COR-L47 (cell line): ENCODE measurements at regions not wholly inside any gene's neighbourhood (a gene's known extent, or its start where the extent isn't known, plus 50 kb on each side); places are given as distances from the start of the nearest gene placed in this dataset.
A peak's percentile ranks its signal among the peaks of the same experiment; 100 is the strongest.
"Not testable (repeated sequence)": the region's sequence is repeated elsewhere in the genome, so short reads cannot be mapped to it uniquely, and the experiment has no call there.

Source experiments
- DNase-seq: peaks from one replicate; lab custom pipeline; 2025; lab: John Stamatoyannopoulos, UW

DNA sequence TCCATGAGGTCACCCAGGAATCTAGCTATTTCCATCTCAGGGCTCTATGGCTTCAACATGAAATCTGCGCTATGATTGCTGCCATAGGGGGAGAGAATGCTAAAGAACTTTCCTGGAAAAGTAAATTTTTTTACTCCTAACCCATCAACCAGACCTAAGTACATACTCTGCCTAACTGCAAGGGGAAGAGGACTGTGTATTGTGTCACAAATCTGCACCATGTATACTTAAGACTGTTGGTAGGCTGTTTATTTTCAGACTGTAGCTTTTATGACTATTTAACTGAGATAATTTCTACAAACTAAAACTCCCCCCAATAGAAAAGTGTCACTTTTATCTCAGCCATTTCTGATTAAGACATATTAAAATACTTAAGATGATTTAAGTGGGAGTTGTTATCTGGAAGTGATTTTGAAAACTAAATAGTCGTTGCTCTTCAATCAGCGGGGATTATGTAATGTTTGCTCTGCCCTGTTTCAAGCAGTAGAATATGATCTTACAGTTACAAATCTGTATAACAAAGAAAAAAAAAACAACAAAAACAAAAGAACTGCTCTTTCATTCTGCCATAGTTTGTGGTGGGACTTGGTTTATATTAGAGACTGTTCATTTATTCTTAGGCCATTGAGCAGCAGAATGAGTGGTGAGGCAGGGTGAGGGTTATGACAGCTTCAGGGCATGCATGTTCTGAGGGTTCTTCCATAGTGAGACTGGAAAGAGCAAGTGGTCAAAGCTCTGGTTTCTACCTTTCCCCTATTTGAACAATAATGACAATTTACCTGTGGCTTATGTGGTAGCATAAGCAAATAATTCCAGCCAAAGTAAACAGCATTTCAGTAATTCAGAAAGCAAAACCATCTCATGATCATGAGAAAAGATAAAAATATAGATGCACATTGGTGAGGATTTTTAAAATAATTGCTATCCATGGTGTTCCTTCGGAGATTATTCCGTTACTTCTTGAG is 126.3 kb upstream of the CEP162 start:
- DNase-seq = no peak

DNA sequence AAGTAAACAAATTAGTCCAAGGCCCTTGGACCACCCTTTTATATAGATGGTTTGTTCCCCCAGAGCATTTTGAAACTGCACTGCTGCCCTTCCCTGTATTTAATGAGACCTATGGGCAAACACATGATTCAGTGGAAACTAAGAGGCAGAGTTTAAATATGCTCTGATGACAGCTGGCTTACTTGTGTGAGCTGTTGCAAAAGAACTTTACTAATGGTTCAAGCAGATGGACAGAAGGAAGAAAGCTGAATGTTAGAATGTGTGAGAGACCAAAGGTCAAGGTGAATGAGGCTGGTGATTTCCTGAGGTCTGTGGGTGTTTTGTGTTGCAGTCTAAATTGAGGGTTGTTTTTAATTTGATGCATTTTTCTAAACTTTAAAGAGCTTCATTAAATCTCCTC is 123.0 kb upstream of the CEP162 start:
- DNase-seq = no peak

DNA sequence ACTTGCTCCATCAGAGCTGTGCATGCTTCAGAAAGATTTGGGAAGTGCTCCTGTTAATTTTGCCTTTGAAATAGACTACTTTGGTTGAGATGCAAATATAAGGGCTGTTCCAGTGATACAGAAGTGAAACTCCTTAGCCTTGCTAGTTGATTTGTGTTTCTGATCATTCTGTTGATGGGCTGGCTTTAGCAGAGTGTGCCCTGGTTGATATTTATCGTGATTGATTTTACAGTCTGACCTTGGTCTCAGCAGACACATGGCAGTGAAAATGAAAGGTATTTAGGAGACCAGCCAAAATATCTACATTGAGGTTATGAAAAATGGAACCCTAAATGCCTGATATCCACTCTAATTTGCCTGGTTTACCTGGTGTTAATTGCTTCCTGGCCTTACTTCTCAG is 122.1 kb upstream of the CEP162 start:
- DNase-seq = no peak

DNA sequence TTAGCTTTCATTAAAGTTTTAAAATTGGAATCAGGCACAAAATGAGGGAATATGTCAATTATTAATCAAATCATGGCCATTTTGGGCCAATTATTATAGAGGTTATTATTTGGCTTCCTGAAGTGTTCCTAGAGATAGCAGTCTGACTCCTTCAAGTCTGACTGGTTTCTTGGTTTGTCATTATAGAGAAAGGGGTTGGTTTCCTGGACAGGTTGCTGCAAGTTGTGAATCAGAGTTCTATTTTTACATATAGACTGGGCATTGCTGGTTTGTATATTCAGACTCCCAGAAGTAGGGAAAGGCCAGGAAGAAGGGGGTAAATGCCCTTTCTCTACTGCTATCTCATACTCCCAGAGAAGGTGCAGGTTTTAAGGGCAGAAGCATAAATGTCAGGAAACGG is 121.4 kb upstream of the CEP162 start:
- DNase-seq = no peak

DNA sequence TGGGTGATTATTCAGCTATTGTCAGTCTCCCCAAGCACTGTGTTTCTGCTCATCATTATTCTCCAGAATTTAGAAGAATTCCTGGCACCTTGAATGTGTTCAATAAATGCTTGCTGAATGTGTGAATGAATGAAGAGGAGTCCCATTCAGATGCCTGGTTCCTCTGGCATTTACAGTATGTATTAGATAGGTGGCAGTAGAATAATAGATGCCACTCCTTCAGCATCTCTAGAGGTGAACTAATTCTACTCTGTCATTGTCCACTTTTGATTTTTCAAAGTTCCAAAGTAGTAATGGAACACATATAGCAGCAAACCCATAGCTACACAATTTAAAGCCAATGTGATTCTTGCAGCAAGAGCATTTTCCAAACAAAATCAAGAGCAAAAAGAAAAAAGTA is 118.9 kb upstream of the CEP162 start:
- peak; percentile 22 for DNase-seq

DNA sequence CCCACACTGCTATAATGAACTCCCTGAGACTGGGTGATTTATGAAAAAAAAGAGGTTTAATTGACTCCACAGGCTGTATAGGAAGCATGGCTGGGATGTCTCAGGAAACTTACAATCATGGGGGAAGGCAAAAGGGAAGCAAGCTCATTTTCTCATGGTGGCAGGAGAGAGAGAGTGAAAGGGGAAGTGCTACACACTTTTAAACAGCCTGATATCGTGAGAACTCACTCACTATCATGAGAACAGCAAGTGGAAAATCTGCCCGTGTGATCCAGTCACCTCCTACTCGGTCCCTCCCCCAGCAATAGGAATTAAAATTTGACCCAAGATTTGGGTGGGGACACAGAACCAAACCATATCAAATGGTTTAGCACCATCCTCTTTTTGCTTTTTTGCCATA is 116.6 kb upstream of the CEP162 start:
- DNase-seq = no peak

DNA sequence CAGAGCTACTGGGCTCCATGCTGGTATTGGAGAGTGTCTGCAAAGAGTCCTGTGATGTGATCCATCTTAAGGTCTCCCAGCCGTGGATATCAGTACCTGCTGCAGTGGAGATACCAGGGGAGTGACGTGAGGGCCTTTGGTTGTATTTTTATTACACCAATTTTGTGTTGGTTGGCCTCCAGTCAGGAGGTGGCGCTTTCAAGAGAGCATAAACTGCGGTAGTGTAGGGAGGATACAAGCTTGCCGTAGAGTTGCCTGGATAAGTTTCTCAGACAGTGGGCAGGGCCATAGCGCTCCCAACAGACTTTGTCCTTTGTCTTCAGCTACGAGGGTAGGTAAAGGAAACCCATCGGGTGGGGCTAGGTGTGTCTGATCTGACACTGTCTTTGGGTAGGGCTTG is 113.0 kb upstream of the CEP162 start:
- DNase-seq = no peak

DNA sequence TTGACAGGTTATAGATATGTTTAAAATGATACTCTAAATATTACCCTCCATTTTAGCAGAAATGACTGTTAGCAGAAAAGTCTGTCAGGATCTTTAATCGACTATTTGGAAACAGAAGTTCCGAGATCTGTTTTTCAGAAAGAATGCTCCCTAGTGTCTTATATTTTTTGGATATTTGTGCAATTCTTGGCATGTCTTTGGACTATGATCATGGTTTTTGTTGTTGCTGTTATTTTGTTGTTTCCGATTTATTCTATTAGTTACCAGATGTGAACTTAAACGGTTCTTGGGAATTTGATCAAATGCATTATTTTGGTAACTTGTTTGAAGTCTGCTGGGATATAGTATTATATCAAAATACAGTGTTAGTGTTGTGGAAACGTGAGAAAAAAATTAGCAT is 106.4 kb upstream of the CEP162 start:
- no peak for DNase-seq

DNA sequence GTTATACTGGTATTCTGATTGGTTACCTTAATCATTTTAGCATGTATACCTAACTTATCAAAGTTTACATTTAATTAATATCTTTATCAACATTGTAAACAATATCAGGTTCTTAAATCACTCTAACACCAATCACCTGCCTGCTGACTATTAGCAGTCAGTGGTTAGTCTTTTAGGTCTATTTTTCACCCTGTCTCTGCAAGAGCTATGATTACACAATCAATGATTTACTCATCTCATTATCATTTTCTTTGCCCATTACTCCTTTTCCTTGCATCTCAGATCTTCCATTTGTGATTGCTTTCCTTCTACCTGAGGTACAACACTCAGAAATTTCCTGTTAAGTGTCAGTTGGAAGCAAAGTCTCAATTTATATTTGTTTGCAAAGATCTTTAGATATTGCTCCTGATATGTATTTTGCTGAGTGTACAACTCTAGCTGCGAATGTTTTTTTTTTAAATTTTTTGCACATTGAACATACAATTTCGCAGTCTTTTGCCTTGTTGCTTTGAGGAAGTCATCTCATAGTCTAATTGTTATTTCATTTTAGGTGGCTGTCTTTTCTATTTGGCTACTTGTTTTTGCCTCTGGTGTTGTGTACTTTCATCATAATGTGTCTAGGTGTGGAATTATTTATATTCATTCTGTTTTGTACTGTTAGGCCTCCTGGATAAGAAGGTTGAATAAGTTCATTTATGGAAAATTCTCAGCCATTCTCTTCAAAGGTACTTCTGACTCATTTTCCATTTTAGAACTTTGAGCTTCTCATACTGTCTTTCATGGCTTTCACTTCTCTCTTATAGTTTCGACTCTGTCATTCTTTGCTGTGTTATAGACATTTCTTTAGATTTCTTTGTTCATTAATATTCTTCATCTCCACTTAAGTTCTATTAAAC is 104.9 kb upstream of the CEP162 start:
- DNase-seq = no peak

DNA sequence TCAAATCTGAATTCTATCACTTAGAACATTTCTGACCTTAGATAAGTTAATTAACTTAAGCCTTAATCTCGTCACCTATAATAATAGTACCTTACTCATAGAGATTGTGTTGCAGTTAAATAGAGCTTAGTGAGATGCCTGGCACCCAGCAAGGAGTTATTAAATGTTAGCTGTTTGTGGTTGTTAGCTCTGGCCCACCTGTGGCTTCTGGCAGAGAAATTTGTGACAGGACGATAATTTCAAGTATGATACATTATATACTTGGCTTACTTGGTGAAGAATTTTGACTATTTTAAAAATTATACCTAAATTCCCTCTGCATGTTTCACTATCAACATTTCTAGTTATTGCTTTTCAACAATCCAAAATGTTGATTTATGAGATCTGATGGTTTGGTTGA is 102.9 kb upstream of the CEP162 start:
- DNase-seq = no peak

DNA sequence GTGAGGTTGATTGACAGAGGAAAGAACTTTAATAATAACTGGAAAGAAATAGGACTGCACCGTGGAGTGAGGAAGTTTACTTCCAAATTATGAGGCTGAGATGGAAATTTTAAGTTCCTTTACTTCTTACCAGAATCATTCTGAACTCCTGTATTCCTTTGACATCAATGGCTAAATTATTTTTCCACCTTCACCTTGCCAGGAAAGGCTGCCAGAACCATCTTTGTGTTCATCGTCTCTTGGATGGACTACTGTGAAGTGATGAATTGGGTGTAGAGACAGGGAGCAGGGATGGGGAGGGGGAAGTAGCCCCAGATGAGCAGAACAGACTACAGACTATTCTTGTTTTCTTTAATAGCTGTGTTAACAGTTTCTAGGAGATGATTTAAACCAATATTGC is 102.1 kb upstream of the CEP162 start:
- DNase-seq = no peak

DNA sequence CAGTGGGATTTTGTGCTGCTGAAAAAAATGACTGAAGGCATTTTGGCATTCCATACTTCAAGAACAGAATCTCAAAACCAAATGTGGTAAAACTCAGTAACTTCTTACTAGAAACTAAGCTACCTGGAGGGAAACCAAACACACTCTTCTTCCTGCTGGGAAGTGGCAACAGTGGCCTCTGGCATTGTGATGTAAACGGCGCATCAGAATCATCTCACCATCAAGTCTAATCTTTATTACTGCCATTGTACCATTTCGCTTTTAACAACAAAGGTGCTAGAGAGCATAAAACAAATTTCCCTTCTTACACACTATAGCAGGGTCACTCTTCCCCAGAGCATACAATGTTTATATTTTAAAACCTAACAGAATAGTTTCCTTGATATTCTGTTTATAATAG is 101.6 kb upstream of the CEP162 start:
- no peak for DNase-seq

DNA sequence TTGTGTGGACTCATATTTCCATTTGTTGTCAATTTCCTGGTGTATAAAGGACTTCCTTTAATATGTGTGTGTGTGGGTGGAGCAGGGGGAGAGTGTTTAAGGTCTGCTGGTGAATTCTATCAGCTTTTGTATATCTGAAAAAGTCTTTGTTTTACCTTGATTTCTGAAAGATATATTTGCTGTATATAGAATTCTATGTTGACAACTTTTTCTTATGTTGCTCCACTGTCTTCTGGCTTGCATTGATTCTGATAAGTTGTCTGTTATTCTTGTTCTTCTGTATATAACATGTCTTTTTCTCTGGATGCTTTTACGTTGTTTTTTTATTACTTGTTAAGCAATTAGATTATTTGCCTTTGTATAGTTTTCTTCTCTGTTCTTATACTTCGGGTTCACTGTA is 90.0 kb upstream of the CEP162 start:
- no peak for DNase-seq

DNA sequence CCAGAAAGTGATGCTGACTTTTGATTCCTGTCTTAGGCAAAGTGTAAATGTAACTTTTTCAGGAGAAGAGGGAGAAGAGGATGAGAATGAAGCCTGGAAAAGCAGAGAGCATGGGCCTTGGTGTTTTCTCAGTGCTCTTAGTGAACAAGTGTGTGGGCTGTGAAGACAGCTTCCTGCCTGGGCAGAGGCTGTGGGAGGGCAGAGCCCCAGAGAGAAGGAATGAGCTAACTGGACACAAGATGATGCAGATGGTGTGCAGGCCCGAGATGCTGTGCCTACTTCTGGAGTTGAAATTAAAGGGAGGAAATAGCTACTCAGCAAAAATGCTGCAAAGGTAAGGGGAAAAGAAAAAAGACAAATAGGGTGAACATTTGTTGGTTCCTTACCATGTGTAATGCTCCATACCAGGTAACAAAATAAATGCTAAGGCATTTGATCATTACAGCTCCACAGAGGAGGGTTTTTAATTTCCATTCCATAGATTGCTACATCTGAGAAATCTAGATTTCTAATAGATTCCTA is 87.0 kb upstream of the CEP162 start:
- DNase-seq = no peak

DNA sequence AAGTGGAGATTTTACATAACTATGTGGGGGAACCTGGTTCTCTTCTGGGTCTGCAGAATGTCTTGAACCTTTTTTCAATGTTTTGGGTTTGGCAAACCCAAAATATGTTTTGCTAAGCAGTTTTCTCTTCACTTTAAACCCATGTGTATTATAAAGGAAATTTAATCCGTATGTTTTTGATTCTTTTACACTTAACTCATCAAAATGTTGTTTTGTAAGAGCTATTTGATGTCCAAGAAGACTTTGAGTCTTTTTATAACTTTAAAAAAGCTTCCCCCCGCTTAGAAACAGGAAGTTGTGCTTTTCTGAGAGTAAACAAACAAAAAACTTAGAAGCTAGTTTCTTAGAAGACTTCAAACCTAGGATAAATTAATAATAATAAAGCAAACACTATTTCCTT is 81.9 kb upstream of the CEP162 start:
- DNase-seq = no peak

DNA sequence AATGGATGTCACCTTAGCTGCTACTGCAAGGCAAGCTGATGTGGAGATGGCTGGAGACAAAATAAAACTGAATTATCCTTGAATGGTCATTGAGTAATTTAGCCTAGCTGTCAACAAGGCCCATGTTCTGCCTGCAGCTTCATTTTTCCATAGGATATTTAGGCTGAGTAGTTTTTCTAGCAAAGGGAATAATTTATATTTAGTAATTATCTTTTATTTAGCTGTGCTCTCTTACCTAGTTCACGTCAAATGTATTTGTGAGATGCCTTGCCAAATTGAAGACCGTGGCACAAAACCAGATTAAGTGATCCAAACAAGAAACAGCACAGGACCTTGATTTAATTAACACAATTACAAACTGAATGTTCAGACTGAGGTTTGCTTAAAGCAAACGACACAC is 77.4 kb upstream of the CEP162 start:
- DNase-seq = no peak

DNA sequence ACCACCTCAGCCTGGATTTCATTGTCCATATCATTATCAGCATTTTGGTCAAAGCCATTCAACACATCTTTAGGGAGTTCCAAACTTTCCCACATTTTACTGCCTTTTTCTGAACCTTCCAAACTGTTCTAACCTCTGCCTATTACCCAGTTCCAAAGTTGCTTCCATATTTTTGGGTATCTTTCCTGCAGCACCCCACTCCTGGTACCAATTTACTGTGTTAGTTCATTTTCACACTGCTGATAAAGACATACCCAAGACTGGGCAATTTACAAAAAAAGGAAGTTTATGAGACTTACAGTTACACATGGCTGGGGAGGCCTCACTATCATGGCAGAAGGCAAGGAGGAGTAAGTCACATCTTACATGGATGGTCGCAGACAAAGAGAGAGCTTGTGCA is 63.6 kb upstream of the CEP162 start:
- not testable (repeated sequence) for DNase-seq

DNA sequence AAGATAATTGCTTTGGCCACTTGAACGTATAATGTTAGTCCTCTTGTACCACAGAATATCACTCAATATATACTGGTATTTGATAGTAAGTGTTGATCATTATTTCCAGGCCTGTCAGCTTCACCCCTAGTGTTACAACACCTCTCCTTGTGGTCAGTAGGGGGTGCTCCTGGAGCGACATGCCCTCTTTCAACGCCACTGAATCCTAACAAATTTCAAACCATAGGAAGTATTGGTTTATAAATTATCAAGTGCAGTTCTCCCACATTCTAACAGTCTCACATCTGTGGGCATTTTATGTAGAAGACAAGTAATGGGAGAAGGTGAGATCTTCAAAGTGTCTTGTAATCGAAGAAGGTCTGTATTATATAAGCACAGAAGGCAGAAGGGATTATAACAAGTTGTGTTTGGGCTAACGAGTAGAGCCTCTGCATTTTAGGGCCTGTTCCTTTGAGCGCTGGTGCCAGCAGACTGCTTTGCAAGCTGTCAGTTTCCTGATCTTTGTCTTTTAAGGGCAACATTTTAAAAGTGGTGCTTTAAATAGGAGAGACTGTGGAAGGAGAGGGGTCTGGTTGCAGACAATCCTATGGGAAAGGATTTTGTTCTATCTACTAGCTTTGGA is 57.1 kb upstream of the CEP162 start:
- no peak for DNase-seq

DNA sequence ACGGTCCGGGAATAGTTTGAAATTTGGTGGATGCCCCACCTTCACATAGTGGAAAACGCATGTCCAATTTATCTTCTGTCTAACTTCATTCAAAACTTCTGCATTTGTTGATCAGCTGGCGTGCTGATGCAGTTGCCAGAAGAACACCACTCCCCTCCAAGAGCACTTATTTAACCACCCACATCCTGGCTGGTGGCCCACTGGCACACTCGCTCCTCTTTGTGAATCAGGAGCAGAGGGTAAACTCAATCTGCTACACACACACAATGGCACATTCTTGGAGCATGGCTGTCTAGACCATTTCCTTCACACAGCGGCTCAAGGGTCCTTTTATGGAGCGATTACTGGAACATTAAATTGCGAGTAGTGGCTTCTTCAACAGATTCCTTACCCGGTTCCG is 55.1 kb upstream of the CEP162 start:
- no peak for DNase-seq

DNA sequence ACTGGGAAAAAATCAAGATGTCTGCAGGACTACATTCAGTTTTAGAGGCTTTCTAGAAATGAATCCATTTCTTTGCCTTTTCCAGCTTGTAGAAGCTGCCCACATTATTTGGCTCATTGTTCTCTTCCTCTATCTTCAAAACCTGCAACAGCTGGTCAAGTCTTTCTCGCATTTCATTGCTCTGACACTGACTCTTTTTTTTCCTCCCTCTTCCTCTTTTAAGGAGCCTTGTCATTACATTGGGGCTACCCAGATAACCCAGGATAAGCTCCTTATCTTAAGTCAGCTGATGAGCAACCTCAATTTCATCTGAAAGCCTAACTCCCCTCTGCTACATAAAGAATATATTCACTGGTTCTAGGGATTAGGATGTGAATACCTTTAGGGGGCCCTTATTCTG is 53.2 kb upstream of the CEP162 start:
- no peak for DNase-seq

DNA sequence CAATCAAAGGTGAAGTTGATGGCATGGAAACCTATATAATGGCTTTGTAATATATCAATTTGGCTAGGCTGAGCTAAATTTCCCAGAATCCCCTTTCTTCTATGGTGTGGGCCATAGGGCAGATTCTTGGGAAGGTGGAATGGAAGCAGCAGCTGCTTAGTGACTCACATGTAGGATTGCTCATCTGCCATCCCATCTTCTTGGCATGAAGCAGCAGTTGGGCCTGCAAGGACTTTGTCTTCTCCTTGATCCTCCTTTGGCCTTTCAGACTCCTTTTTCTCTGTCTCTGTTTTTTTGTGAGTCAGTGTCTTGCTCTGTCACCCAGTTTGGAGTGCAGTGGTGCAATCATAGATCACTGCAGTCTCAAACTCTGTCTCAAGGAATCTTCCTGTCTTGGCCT is 52.6 kb upstream of the CEP162 start:
- DNase-seq = no peak

DNA sequence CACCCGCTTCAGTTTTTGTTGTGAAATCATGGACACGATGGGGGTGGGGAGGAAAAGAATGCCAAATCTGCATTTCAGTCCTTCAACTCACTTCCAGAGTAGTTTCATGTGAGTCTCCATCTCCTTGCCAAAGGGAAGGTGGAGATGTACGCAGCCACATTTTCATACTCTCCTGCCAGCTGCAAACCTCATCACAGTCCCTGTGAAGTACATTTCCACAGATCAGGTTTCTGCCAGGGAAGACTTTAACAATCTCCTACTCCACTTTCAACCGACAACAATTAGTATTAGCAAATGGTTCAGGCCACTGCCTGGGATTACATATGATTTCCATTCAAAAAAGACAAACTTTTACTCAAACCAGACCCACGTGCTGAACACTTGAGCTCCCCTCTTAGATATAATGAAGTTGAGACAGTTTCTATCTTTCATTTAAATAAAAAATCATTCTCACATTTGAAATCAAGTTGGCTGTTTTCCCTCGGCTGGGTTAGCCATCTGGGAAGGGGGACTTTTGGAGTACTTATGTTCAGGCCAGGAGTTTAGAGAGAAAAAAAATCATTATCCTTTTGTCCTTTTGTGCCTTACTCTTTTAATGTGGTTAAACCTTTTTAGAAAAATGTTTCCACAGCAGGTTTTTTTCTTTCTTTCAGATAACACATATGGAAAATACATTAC is 51.0 kb upstream of the CEP162 start:
- no peak for DNase-seq
